ENCODE measurements at regions not wholly inside any gene's neighbourhood (a gene's known extent, or its start where the extent isn't known, plus 50 kb on each side); places are given as distances from the start of the nearest gene placed in this dataset.

- DNase-seq (no peak), ATAC-seq (ENCODE audit: low read depth) (no peak)
- H3K27me3 Mint-ChIP-seq, result peaks cover 15% of the 10 kb centered on the region
- ChIA-PET POLR2A (no interaction called here), CTCF (no interaction called here)
- TF ChIP-seq CTCF (IDR thresholded peaks at IDR 0.05), result no peak
- peaks cover 8% of the 10 kb centered on the region for H3K9me3 Mint-ChIP-seq
- H3K4me3 Mint-ChIP-seq, result no peak overlapping the region
- no peaks in the 10 kb centered on the region for H3K4me1 Mint-ChIP-seq
- no peak overlapping the region for H3K27ac Mint-ChIP-seq
- intact Hi-C loops (cut with micrococcal nuclease), result no loop called here
- H3K36me3 Mint-ChIP-seq (ENCODE audit: low read depth), result no peaks in the 10 kb centered on the region
These were observed 125.2 kb upstream of the RFLNA start for GRCh38 chr12:124169577-124170284.

DNA sequence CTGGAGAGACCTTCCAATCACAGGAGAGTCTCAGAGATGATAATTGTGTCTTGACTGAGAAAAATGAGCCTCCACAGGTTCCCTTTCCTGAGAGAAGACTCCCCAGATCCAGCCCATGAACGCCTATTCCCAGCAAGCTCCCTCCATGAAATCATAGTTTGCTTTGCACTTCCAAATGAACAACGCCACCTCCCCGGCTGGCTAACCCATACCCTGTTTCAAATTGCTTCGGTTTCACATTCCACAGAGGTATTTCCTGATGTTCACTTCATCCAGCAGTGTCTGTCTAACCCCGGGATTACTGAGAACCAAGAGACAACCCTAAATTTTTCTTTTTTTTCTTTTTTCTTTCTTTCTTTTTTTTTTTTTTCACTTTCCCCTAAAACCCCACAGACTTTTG lies 124.1 kb upstream of the RFLNA start:
- CTCF ChIA-PET, result no interaction called here
- H3K36me3 Mint-ChIP-seq (ENCODE audit: low read depth), result no peaks in the 10 kb centered on the region
- ATAC-seq (ENCODE audit: low read depth), result no peak

GRCh38 chr12:124171231-124171979 lies 123.5 kb upstream of the RFLNA start:
- TF ChIP-seq CTCF (IDR thresholded peaks at IDR 0.05), result no peak
- DNase-seq, result no peak
- H3K27me3 Mint-ChIP-seq, result peaks cover 15% of the 10 kb centered on the region

More for the DNA sequence above, 124.1 kb upstream of the RFLNA start:
- H3K4me1 Mint-ChIP-seq, result no peaks in the 10 kb centered on the region
- H3K9me3 Mint-ChIP-seq, result peaks cover 4% of the 10 kb centered on the region
- no peak overlapping the region for H3K4me3 Mint-ChIP-seq
- POLR2A ChIA-PET, result no interaction called here
- intact Hi-C loops (cut with micrococcal nuclease), result no loop called here
- DNase-seq, result no peak
- H3K27me3 Mint-ChIP-seq, result peaks cover 15% of the 10 kb centered on the region
- TF ChIP-seq CTCF (IDR thresholded peaks at IDR 0.05), result no peak
- H3K27ac Mint-ChIP-seq, result no peak overlapping the region

GRCh38 chr12:124172636-124173035 lies 122.3 kb upstream of the RFLNA start:
- no peaks in the 10 kb centered on the region for H3K36me3 Mint-ChIP-seq (ENCODE audit: low read depth)
- peaks cover 15% of the 10 kb centered on the region for H3K27me3 Mint-ChIP-seq
- no peak for TF ChIP-seq CTCF (IDR thresholded peaks at IDR 0.05)
- intact Hi-C loops (cut with micrococcal nuclease), result no loop called here
- POLR2A ChIA-PET, result no interaction called here
- H3K4me1 Mint-ChIP-seq, result no peaks in the 10 kb centered on the region
- H3K27ac Mint-ChIP-seq, result no peak overlapping the region
- no peak overlapping the region for H3K4me3 Mint-ChIP-seq
- CTCF ChIA-PET, result no interaction called here
- H3K9me3 Mint-ChIP-seq, result peaks cover 3% of the 10 kb centered on the region
- DNase-seq, result no peak
- no peak for ATAC-seq (ENCODE audit: low read depth)

More at GRCh38 chr12:124171231-124171979, 123.5 kb upstream of the RFLNA start:
- H3K9me3 Mint-ChIP-seq, result peaks cover 3% of the 10 kb centered on the region
- intact Hi-C loops (cut with micrococcal nuclease), result no loop called here
- H3K27ac Mint-ChIP-seq, result no peak overlapping the region
- no peaks in the 10 kb centered on the region for H3K4me1 Mint-ChIP-seq
- H3K4me3 Mint-ChIP-seq, result no peak overlapping the region
- POLR2A ChIA-PET, result no interaction called here
- CTCF ChIA-PET, result no interaction called here
- no peaks in the 10 kb centered on the region for H3K36me3 Mint-ChIP-seq (ENCODE audit: low read depth)
- ATAC-seq (ENCODE audit: low read depth), result no peak

DNA sequence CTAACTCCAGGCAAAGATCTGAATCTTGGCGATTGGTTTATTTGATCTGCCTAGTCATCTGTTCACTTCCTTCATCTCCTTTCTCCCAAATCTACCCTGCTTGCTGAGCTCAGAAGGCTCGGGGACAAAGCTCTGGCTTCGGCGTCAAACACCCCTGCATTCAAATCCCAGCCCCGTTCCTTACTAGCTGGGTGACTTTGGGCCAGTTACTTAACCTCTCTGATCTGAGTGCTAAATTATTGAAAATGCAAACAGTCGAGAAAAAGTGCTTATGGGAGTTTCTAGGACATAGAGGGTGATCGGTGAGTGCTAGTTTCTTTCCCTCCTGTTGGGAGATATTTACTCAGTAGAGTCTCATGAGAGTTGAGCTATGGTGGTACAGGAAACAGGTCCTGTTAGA lies 121.2 kb upstream of the RFLNA start:
- no peak overlapping the region for H3K27ac Mint-ChIP-seq
- CTCF ChIA-PET, result no interaction called here
- peaks cover 3% of the 10 kb centered on the region for H3K9me3 Mint-ChIP-seq
- ATAC-seq (ENCODE audit: low read depth) (no peak), DNase-seq (no peak)
- intact Hi-C loops (cut with micrococcal nuclease), result no loop called here
- H3K36me3 Mint-ChIP-seq (ENCODE audit: low read depth), result no peaks in the 10 kb centered on the region
- peaks cover 15% of the 10 kb centered on the region for H3K27me3 Mint-ChIP-seq
- no peak for TF ChIP-seq CTCF (IDR thresholded peaks at IDR 0.05)
- POLR2A ChIA-PET, result no interaction called here
- no peak overlapping the region for H3K4me3 Mint-ChIP-seq
- no peaks in the 10 kb centered on the region for H3K4me1 Mint-ChIP-seq

All from activated B cell treated with CpG ODN at 0.5 μM for 24 hours (primary cell).